ENCODE measurements at regions not wholly inside any gene's neighbourhood (a gene's known extent, or its start where the extent isn't known, plus 50 kb on each side); places are given as distances from the start of the nearest gene placed in this dataset.

DNA sequence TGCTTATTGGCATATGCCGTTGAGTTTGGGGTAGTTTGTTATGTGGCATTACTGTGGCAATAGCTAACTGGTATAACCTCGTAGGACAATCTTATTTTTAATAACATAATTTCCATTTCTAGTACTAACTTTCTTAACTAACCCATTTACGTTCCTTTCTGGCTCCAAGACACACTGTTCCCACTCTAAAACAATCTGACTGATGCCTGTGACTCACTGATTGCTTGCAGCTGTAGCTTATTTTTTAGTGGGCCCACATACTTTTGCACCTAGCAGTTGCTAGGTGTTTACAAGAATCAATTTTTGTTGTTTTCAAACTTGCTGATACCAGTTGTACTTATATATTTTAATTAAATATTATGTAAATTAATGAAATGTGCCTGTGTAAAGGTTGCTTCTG lies 52.2 kb downstream of the FAT3 start:
- no peak for DNase-seq

DNA sequence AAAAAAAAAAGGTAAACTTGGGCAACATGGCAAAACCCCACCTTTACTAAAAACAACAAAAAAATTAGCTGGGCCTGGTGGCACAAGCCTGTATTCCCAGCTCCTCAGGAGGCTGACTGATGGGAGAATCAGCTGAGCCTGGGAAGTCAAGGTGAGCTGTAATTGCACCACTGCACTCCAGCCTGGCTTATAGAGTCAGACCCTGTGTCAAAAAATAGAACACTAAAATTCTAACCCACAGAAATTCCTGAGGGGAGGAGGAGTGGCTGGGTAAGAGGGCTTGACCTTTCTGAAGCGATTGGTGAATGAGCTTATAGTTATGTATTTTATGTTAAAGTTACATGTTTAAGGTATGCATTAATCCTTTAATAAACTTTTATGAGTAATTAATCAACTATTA lies 53.3 kb downstream of the FAT3 start:
- DNase-seq, result no peak

DNA sequence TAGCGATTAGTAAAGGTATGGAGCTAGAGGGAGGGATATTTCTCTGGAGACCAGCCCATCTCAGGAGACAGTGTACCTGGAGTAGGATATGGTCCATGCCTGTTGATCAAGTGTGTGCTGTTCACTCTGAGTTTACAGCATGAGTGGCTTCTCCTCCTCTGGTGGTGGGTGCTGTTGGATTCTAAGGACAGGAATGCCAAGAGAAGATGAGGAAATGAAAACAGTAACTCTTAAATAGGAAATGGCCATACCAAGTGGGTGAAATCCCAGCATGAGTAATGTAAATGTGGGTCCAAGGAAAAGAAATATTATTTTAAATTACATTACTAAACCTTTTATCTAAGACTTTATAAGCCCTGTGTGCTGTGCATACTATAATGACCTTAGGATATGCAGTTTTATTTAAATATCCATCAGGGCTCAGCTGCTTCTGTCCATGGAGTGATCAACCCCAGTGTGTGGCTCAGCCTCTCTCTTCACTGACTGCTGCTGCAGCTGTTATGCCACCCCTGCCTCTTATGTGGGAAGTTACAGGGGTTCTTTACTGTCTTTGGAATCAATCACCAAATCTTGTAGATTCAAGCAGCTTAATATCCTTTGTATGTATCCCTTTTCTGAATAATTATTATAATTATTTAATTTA lies 54.3 kb downstream of the FAT3 start:
- DNase-seq, result no peak

DNA sequence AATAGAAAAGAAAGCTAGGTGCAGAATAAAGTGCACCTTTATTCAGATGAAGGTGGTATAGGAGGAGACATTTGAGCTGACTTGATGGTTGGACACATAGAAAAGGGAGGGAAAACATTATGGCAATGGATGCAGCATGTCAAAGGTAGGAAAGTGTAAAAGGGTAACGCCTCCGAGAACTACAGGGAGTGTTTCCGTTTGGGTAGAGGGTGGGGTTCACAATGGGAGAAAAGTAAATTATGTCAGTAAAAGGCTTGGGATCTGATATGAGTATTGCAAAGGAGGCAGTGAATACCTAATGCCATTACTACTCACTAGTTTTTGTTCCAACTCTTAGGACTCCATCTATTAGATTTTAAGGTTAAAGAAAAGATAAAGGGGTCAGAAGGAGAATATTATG lies 59.5 kb downstream of the FAT3 start:
- DNase-seq, result no peak

DNA sequence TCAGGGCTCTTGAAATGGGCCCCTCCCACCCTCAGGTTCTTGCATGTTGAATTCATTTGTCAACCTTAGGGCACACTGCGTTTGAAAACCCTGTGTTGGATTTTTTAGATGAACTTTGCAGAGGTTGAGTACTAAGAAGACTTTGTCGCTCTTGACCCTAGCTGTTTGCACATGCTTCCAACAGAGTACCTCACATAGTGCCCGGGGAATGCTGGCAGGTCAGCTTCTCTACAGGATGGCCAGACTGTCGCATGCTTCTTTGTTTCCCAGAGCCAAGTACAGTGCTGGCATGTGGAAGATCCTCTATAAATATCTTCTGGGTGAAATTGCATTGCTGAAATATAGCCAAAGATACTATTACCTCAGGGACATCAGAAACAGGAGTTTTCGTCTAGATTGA lies 59.9 kb downstream of the FAT3 start:
- DNase-seq, result no peak

DNA sequence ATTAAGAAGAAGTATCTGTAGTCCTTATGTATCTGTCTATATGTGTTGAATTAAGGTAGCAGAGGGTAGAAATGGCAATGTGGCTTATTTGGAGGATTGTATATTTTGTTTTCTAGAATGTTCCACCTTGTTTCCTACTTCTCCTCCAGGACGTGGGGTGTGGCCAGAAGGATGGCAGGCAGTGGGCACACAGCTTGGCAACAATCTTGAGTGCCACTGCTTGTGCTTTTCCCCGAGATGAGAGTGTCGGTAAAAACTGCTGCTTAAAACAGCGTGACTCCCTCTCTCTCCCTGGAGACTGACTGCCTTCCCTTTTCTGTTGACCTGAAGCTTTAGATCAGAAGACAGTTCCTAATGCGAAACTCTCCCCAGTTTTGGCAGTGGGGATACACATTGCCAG lies 61.2 kb downstream of the FAT3 start:
- no peak for DNase-seq

DNA sequence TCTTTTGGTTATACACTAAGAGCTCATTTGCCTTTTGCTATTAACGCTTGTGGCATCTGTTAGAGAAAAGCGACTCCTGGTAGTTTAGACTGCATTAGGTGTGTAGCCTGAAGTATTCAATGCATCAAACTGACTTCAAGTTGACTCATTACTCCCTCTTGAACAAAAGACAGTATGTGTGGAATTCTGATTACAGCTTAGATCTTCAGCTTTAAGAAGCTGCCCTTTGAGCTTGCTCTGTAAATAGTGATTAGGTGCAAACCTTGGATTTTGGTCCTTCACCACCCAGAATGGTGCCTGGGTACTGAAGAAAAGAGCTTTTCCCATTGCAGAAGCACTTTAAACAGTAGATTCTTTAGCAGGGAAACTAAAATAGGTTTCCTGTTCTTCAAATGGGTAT lies 62.1 kb downstream of the FAT3 start:
- DNase-seq, result no peak

DNA sequence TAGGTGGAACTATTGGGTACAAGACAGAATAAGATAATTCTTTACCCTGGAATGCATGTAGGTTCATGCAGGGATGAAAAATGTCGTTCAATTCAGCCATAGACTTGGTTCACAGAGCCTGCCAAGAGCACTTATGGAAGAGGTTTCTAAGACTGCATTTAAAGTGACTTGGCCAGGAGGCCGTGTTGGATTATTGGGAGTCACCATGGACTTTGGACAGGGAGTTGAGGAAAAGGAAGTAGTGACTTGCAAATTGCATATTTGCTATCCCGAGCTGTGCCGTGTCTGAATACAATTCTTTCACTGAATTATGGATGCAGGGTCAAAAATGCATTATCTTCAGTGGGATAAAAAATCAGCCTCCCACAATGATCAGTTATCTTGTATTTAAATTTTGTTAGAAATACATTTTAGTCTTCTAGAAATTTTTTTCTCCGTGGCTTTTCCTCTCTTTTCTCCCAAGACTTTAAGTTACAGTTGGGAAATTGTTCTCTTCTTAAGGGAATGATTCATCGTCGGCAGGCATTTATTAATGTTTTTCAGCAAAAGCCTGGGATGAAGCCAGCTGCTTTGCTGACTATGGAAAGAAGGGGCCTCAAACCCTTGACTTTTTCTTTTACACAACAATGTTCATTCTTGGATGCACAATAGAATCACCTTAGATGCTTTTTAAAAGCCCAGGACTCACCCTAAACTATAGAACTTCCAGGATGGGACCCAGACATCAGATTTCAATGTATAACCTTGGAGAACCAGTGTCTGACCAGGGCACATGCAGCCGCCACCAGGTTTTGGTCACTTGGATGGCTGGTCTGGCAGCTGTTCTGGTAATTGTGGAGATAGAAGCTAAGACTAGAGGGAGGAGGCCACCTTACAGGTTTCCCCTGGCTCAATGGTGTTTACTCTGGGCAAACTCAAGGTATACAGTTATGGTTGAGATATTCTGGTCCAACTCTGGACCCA lies 70.8 kb downstream of the FAT3 start:
- no peak for DNase-seq

DNA sequence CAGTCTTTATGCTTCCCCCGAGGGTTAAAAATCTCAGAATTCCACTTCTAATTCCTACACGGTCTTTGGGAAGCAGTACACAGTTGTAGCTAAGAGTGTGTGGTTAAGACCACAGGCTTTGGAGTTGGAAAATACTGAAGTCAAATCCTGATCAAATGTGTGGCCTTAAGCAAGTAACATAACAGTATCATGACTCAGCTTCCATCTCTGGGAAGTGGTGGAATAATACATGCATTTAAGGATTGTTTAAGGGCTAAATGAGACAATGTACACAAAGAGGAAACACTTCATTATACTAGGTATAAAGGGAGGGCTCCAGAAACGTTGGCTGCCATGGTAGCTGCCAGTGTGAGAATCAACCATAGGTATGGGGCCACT lies 71.5 kb downstream of the FAT3 start:
- DNase-seq, result no peak

DNA sequence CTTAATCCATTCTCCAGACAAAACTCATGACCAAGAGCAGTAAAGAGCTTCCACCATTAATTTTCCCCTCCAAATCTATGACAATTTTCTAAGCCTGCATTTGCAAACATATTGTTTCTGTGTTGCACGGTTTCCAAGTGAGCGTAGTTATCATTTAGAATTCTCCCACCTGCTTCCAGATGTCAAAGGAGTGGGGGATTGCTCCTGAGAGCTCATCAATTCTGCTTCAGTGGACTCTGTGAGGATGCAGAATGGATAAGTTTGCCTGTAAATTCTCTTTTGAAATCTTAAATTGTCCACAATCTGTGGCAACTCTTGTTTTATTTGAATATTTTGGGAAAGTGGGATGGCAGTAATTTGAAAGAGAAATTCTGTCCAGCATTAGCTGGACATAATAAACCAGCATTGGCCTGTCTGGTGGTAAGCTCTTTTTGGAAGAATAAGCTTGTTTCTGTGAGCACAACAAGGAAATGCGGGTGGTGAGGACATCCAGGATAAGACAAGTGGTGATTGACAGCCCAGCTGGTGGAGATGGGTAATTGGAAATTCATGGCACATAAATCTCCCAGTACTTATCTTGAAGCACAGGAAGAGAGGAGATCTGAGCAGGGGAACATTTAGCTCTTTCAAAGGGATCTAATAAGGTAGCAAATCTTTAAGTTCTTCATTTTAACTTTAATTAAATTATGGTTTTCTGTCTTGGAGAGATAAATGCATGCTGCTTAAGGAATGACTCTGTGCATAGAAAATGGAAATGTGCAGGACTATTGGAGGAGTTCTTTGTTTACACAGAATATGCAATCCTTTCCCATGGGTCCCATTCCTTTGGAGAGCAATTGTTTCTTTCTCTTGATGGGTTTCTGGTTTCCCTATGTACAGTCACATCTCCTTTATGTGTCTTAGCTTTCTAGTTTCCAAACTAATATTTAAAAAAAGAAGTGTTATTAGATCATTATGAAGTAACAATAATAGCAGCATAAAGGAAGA lies 73.2 kb downstream of the FAT3 start:
- DNase-seq, result no peak

DNA sequence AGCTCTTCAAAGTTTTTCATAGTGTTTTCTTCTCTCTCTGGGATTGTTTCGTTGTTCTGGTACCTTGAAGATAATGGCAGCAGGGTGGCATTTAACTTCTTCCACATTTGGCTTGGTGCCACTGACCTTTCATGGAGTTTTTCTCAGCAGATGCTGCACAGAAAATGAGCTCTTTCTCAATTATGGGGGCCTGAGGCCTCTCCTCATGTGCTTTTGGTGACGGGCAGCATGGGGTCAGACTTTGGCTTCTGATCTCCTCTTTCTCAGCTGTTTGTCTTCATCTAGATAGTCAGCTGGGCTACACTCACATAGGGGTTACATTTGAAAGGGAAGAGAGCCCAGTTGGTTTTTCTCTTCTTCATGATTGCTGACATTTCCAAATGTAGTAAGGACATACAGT lies 76.3 kb downstream of the FAT3 start:
- DNase-seq, result no peak

DNA sequence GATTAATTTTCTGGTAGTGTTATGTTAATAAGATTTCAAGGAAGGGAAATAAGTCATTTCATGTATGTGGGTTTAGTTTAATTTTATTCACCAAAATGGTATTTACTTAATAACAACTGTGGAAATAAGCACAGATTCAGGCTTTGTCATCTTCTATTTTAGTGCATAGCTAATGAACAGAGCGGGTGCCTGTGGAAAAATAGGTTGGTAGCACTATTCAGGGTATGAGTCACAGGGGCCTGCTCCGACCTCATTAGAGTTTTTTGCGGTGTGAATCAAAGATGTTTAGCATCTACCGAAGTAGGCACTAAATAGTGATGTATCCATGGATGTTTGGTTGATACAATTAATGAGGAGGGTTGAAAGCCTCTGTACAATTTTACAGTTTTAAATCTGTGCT lies 78.2 kb downstream of the FAT3 start:
- no peak for DNase-seq

DNA sequence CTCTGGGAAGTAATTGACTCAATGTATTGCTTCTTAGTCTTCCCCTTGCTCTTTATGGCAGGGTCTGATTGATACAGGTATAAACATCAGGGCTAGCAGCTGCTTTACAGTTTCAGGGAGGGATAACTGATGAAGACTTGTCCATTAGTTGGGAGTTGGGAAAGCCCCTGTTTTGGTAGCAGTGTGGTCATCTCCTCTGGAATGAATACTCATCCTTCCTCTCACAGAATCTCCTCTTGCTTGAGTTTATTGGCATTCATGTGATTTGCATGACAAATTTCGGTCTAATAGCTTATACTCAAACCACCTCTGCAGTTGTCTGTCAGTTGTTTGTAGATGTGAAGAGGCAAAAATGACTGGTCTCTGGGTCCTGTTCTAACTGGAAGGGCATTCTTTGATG lies 79.7 kb downstream of the FAT3 start:
- no peak for DNase-seq

DNA sequence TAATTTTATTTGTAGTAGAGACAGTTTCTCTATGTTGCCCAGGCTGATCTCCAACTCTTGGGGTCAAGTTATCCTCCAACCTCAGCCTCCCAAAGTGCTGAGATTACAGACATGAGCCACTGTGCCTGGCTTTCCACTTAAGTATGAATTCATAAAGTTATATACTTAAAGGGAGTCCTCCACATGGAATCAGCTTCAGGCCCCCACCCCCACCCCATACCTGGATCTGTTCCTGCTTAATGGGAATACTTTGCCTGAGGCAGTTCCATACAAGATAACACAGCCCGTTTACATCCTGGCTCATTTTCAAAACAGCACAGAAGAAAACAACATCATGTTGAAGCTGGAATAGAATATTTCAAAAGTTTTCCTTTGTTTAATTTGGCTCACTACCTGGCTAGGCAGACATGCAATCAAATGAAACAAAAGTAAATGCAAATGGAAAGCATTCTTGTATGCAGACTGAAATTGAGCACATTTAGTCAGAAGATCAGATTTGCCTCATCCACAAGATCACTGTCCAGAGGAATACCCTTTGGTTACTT lies 82.4 kb downstream of the FAT3 start:
- DNase-seq, result no peak

DNA sequence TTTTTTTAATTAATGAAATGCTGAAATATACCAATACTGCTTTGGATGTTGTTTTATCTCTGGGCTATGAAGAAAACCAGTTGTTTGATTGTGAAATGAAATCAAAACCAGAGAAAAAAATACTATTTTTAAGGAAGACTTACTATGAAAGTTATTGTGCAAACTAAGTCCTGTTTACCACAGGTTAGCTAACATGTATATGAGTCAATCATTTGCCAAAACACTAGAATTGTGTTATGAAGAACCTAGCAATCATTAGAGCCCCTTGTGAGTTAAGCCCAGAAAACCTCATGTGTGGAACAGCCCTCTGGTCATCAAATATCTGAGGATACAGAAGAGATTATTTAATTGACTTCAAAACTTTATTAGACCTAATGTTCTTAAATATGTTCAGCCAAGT lies 83.7 kb downstream of the FAT3 start:
- no peak for DNase-seq

DNA sequence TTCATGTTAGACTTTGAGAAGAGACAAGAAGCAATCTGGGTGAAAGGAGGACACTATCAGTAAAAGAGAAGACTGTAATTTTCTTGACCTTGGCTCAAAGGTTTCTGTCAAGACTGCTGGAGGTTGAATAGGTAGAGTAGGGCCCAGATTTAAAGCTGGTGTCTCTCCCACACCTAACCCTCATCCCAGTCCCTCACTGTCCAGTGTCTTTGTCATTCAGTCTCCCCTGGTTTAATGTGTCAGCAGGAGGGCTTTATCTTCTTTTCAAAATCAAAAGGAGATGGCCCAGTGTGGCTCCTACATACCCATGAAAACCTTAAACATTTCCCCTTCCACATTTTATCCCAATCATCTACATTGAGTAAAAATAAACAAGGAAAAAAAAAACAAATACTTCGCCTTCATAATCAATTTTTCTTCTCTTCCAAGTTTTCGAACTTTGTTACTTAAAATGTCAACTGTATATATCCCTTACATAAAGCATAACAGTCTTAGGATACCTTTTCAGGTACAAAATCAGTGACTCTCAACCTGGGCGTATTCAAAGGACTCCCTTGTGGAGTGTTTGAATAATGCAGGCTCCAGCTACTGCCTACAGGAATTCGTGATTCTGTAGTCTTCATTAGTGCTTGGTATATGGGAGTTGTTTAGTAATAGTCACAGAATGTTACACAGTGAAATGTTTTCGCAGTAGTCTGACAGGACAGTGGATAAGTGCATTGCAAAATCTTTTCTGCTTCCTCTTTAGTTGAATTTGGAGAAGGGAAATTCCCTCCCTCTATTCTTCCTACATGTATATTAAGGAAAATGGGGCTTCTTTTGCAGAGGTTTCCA lies 87.2 kb downstream of the FAT3 start:
- peak in 2 of 3 donors; percentile 8 to 14 for DNase-seq

DNA sequence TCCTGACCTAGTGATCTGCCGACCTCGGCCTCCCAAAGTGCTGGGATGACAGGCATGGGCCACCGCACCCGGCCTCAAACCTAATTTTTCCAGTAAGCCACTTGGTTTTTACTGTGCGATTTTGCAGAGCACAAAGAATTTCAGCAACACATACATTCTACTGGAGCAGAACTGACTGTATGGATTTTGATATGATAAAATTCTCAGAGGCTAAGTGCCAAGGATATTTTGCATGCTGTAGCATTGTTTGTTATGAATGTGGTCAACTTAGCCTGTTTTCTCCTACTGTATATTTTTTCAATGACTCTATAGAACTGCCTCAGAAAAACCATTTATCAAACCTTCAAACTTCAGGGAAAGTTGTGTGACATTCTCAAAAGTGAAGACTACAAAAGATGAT lies 89.2 kb downstream of the FAT3 start:
- no peak for DNase-seq

DNA sequence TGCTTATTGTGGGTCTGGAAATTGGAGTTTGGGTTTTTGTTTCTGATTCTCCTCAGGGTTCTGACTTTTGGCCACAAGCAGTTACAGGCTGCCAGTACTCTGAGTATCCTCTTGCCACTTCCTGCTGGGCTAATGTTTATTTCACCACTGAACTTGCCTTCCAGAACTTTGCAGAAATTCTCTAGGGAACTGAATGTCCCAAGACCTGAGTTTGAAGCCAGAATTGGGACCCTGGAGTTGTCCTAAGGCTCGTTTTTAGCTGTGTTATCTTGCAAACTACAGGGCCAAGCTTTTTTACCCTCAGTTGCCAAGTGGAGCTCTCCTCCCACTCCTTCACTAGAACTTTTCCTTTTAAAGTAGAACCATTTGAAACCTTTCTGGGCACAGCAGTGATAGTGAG lies 89.9 kb downstream of the FAT3 start:
- DNase-seq, result no peak

DNA sequence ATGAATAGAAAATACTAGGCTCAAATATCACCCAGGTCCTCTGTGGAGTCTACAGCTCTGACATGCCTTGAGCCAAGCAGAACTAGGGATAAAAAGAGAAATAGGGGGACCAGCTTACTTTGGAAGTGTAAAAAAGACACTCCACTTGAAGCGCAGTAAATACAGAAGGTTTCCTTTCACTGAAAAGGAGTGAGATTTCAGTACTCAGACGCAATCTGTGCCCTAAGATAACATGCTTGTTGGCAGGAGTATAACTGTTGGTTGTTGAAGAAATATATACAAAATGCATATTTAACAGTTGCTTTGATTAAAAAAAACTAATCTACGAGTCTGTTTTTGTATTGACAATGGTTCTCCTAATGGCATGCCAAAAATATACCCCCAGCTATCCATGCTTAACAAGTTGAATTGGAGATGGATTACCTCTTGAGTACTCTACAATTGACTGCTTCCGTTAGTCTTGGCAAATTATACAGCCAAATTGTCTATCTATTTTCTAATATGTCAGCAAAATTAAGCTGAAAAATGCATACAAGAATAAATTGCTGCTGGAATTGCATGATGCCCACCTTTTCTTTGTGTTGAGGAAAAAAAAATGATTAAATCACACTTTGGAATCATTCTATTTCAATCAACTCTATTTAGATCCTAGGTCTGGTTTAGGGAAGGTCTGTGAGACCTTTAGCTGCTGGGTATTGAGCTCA lies 91.6 kb downstream of the FAT3 start:
- no peak for DNase-seq

DNA sequence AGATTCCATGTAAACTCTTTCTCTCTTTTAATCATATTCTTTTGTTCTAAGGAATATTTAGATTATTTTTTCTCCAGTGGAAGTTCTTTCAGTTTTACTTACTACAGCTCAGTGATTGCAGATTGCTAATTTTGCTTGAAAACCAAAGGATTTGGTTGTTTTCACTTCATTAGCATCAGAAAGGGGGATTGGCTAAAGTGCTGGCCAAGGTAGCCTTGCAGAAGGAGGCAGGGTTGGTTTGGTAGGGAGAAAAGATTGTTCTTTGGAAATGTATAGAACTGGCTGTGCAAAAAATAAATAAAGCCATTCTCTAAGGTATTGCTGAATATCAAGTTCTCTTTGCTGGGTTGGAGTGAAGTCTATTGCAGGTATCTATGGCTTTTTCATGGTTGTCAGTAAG lies 92.6 kb downstream of the FAT3 start:
- DNase-seq, result no peak

DNA sequence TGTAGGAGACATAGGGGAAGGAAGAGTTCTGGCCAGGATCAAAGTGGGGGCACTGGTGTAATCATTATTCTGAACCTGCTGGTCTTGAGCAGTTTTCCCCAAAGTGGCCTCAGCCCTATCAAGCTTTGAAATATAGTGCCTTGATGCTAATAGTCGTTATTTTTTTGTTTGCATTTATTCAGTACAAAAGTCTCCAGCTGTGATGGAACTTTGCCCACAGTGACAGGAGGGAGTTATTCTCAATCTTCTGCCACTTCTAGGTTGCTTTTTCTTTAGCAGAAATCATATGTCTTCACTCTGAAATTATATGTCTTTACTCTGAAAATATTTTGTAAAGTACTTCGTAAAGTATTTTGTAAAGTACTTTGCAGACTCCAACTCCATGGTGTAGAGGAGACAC lies 93.1 kb downstream of the FAT3 start:
- DNase-seq, result no peak
